H9 (cell line): ENCODE measurements at regions not wholly inside any gene's neighbourhood (a gene's known extent, or its start where the extent isn't known, plus 50 kb on each side); places are given as distances from the start of the nearest gene placed in this dataset.

Source experiments
- DNase-seq: peaks from one replicate; pipeline ENCODE4 v3.0.0-alpha.2; 2017
- H2AFZ ChIP-seq: one replicate; pipeline ENCODE4 v1.6.1; 2013; ENCODE audit warnings: mild to moderate bottlenecking, low read length, control low read depth, moderate library complexity
- H2AK5ac ChIP-seq: 2 replicates; pipeline ENCODE4 v1.6.1; 2013; ENCODE audit warnings: low read length, control low read depth, mixed read lengths; ENCODE audit not compliant: insufficient read length
- H2BK120ac ChIP-seq: one replicate; pipeline ENCODE4 v1.6.1; 2013; ENCODE audit warnings: low read depth, mild to moderate bottlenecking, low read length, control low read depth, inconsistent platforms; ENCODE audit not compliant: poor library complexity, severe bottlenecking
- H2BK12ac ChIP-seq: 2 replicates; pipeline ENCODE4 v1.6.1; 2013; ENCODE audit warnings: low read length, control low read depth, mixed read lengths, low read depth; ENCODE audit not compliant: insufficient read length
- H2BK15ac ChIP-seq: 2 replicates; pipeline ENCODE4 v1.6.1; 2013; ENCODE audit warnings: low read depth, low read length, control low read depth
- H2BK20ac ChIP-seq: one replicate; pipeline ENCODE4 v1.6.1; 2013; ENCODE audit warnings: low read depth, mild to moderate bottlenecking, low read length, control low read depth, inconsistent platforms; ENCODE audit not compliant: poor library complexity, severe bottlenecking
- H2BK5ac ChIP-seq: 2 replicates; pipeline ENCODE4 v1.6.1; 2013; ENCODE audit warnings: low read length, control low read depth, mixed read lengths; ENCODE audit not compliant: insufficient read length
- H3K14ac ChIP-seq: 2 replicates; pipeline ENCODE4 v1.6.1; 2013; ENCODE audit warnings: low read length, control low read depth; ENCODE audit not compliant: insufficient read depth
- H3K18ac ChIP-seq: 2 replicates; pipeline ENCODE4 v1.6.1; 2013; ENCODE audit warnings: low read depth, mild to moderate bottlenecking, mixed read lengths, low read length, control low read depth; ENCODE audit not compliant: insufficient read length
- H3K23ac ChIP-seq: 2 replicates; pipeline ENCODE4 v1.6.1; 2013; ENCODE audit warnings: low read length, control low read depth, mixed read lengths, low read depth; ENCODE audit not compliant: insufficient read length
- H3K23me2 ChIP-seq: 2 replicates; pipeline ENCODE4 v1.6.1; 2013; ENCODE audit warnings: low read depth, mild to moderate bottlenecking, mixed read lengths, low read length, control low read depth; ENCODE audit not compliant: insufficient read length, poor library complexity, severe bottlenecking
- H3K27ac ChIP-seq: 2 replicates; pipeline ENCODE4 v1.5.1; 2013; ENCODE audit warnings: low read length, control low read depth, mixed read lengths, low read depth; ENCODE audit not compliant: insufficient read length
- H3K27me3 ChIP-seq: 2 replicates; pipeline ENCODE4 v1.6.1; 2013; ENCODE audit warnings: low read length, control low read depth, inconsistent platforms; ENCODE audit not compliant: insufficient read depth
- H3K4ac ChIP-seq: 2 replicates; pipeline ENCODE4 v1.6.1; 2013; ENCODE audit warnings: low read depth, mild to moderate bottlenecking, control low read depth, inconsistent platforms, low read length, moderate library complexity
- H3K4me1 ChIP-seq: 2 replicates; pipeline ENCODE4 v1.6.1; 2013; ENCODE audit warnings: low read length, control low read depth, inconsistent platforms; ENCODE audit not compliant: insufficient read depth
- H3K4me2 ChIP-seq: 2 replicates; pipeline ENCODE4 v1.6.1; 2013; ENCODE audit warnings: low read length, control low read depth, mixed read lengths; ENCODE audit not compliant: insufficient read length, insufficient read depth
- H3K56ac ChIP-seq: 2 replicates; pipeline ENCODE4 v1.6.1; 2013; ENCODE audit warnings: low read depth, mild to moderate bottlenecking, mixed read lengths, low read length, control low read depth; ENCODE audit not compliant: insufficient read length
- H3K79me1 ChIP-seq: 2 replicates; pipeline ENCODE4 v1.6.1; 2013; ENCODE audit warnings: low read depth, mild to moderate bottlenecking, moderate library complexity, low read length, control low read depth, inconsistent platforms; ENCODE audit not compliant: insufficient read depth, poor library complexity, severe bottlenecking
- H3K79me2 ChIP-seq: 2 replicates; pipeline ENCODE4 v1.6.1; 2013; ENCODE audit warnings: low read length, control low read depth, inconsistent platforms; ENCODE audit not compliant: insufficient read depth
- H3K9ac ChIP-seq: 2 replicates; pipeline ENCODE4 v1.6.1; 2013; ENCODE audit warnings: low read length, control low read depth, mixed read lengths; ENCODE audit not compliant: insufficient read length; ENCODE audit errors: extremely low read depth
- H3K9me3 ChIP-seq: one replicate; pipeline ENCODE4 v1.6.1; 2013; ENCODE audit warnings: low read depth, low read length, inconsistent platforms; ENCODE audit not compliant: control insufficient read depth
- H3T11ph ChIP-seq: one replicate; pipeline ENCODE4 v1.6.1; 2013; ENCODE audit warnings: mild to moderate bottlenecking, low read length, control low read depth, inconsistent platforms
- H4K20me1 ChIP-seq: one replicate; pipeline ENCODE4 v1.6.1; 2013; ENCODE audit not compliant: control insufficient read depth, insufficient read length, insufficient read depth
- H4K5ac ChIP-seq: 2 replicates; pipeline ENCODE4 v1.6.1; 2013; ENCODE audit warnings: low read depth, mild to moderate bottlenecking, mixed read lengths, low read length, control low read depth; ENCODE audit not compliant: insufficient read length
- H4K8ac ChIP-seq: replicated peaks from 2 replicates; pipeline ENCODE4 v1.6.1; 2013; ENCODE audit warnings: low read length, control low read depth, mixed read lengths, low read depth; ENCODE audit not compliant: insufficient read length
- H4K91ac ChIP-seq: 2 replicates; pipeline ENCODE4 v1.6.1; 2013; ENCODE audit warnings: low read depth, mild to moderate bottlenecking, moderate library complexity, mixed read lengths, low read length, control low read depth; ENCODE audit not compliant: insufficient read length
- H3K27ac Mint-ChIP-seq, 3 experiments: 2 replicates in 2 of 3; 3 replicates in 1 of 3; pipeline ENCODE4 v1.8.0; 2020 to 2021; ENCODE audit warnings: mixed read lengths in 3 of 3, mild to moderate bottlenecking in 1 of 3, moderate library complexity in 1 of 3
- H3K27me3 Mint-ChIP-seq: 2 replicates; pipeline ENCODE4 v1.8.0; 2021; ENCODE audit warnings: low read depth, mild to moderate bottlenecking, moderate library complexity, mixed read lengths
- H3K36me3 Mint-ChIP-seq, 3 experiments: 2 replicates in 2 of 3; 3 replicates in 1 of 3; pipeline ENCODE4 v1.8.0; 2020 to 2021; ENCODE audit warnings: low read depth in 3 of 3, mixed read lengths in 3 of 3; ENCODE audit not compliant: insufficient read depth in 1 of 3
- H3K4me1 Mint-ChIP-seq, 2 experiments: 2 replicates each; pipeline ENCODE4 v1.8.0; 2020; ENCODE audit warnings: mixed read lengths in 2 of 2
- H3K4me3 Mint-ChIP-seq, 2 experiments: 2 replicates in 1 of 2; 3 replicates in 1 of 2; pipeline ENCODE4 v1.8.0; 2020 to 2021; ENCODE audit warnings: mild to moderate bottlenecking in 2 of 2, mixed read lengths in 2 of 2, moderate library complexity in 1 of 2
- H3K9me3 Mint-ChIP-seq, 2 experiments: 2 replicates in 1 of 2; 3 replicates in 1 of 2; pipeline ENCODE4 v1.8.0; 2020; ENCODE audit warnings: mild to moderate bottlenecking in 2 of 2, mixed read lengths in 2 of 2, moderate library complexity in 1 of 2
- CTCF ChIP-seq: fragments of 200-600 bp; sonication (generic); conservative IDR thresholded peaks from 3 replicates; pipeline ENCODE4 v1.8.0; 2021; ENCODE audit warnings: antibody characterized with exemption, mild to moderate bottlenecking

DNA sequence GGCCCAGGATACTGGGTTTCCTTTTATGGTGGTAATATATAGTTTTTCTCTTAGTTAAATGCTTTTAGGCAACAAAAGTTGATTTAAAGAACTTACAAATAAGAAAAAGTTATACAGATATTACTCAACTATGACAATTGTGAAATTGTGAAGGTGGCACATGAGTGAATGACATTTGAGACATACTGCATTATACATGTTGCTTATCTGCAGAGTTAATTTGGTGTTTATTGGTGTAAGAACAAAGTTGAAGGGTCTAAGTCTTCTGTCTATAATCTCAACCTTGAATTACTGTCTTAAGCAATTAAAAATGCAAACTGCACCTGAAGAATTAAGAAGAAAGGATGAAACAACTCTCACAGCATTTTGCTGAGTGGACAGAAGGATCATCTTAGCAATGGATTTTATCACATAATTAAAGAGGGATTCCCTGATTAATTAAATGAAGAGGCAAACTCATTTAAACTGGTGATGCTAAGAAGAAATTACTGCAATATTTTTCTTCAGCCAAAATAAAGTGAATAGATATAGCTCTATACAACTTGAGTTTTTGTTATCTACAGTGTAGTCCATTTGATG is 298.9 kb upstream of the TGFBR2 start:
- Histone ChIP-seq H3K23me2 (no peaks in the 10 kb centered on the region), H3K27me3 (no peaks in the 10 kb centered on the region), H2AK5ac (no peak overlapping the region), H2BK20ac (no peak overlapping the region), H3K14ac (no peak overlapping the region), H3K79me1 (no peaks in the 10 kb centered on the region), H3K4me1 (no peaks in the 10 kb centered on the region), H4K20me1 (no peaks in the 10 kb centered on the region), H2AFZ (no peak overlapping the region), H4K5ac (no peak overlapping the region), H4K8ac (no peak overlapping the region), H3K4me2 (no peak overlapping the region), H4K91ac (no peak overlapping the region), H2BK120ac (no peak overlapping the region), H3K23ac (no peak overlapping the region), H3T11ph (no peak overlapping the region), H3K9ac (no peak overlapping the region), H2BK5ac (no peak overlapping the region), H3K18ac (no peak overlapping the region), H3K9me3 (no peaks in the 10 kb centered on the region), H2BK15ac (no peak overlapping the region), H3K79me2 (no peaks in the 10 kb centered on the region), H3K56ac (no peak overlapping the region), H3K4ac (no peak overlapping the region), H2BK12ac (no peak overlapping the region), H3K27ac (no peak overlapping the region)
- Mint-ChIP-seq H3K4me3 (no peak overlapping the region), H3K4me1 (peaks cover 0 to 2% of the 10 kb centered on the region in 2 experiments; a peak in 1 of 4 replicates), H3K27ac (no peak overlapping the region), H3K36me3 (peaks cover 3 to 5% (median 4%) of the 10 kb centered on the region in 3 experiments; a peak in 6 of 7 replicates), H3K27me3 (no peaks in the 10 kb centered on the region), H3K9me3 (peaks cover 4 to 6% of the 10 kb centered on the region in 2 experiments)
- TF ChIP-seq CTCF, result no peak
- no peak for DNase-seq
